H1 (cell line): ENCODE measurements at regions not wholly inside any gene's neighbourhood (a gene's known extent, or its start where the extent isn't known, plus 50 kb on each side); places are given as distances from the start of the nearest gene placed in this dataset.

Experiments used
- CTCF ChIA-PET: fragments of 300-600 bp; sonication (Branson Sonifier 250); formaldehyde crosslinking; loops from one replicate; lab custom pipeline; 2021; ENCODE audit not compliant: partially characterized antibody; lab: Charles Lee
- POLR2A ChIA-PET: fragments of 300-600 bp; sonication (Branson Sonifier 250); formaldehyde crosslinking; loops from one replicate; lab custom pipeline; 2021; ENCODE audit warnings: inconsistent platforms; ENCODE audit not compliant: partially characterized antibody; lab: Charles Lee
- DNase-seq, 2 experiments: peaks; one replicate each; pipeline versions ENCODE4 v3.0.0 to v3.0.0-alpha.2; 2010 to 2022; ENCODE audit warnings: low spot score in 2 of 2, low read depth in 1 of 2, mixed read lengths in 1 of 2
- FAIRE-seq: peaks from 2 replicates; lab custom pipeline; 2011; peaks lifted over from hg19 to GRCh38; lab: Jason Lieb, UNC
- H2AFZ ChIP-seq: 2 replicates; pipeline ENCODE4 v1.8.1; 2012; ENCODE audit warnings: low read length, inconsistent platforms
- H2AK5ac ChIP-seq: 2 replicates; pipeline ENCODE4 v1.6.1; 2013; ENCODE audit warnings: low read depth, low read length
- H2BK120ac ChIP-seq: replicated peaks from 2 replicates; pipeline ENCODE3; 2013; ENCODE audit warnings: low read depth, low read length, inconsistent platforms
- H2BK12ac ChIP-seq: 2 replicates; pipeline ENCODE4 v1.6.1; 2013; ENCODE audit warnings: low read depth, low read length
- H2BK15ac ChIP-seq: 2 replicates; pipeline ENCODE4 v1.6.1; 2013; ENCODE audit warnings: low read length
- H2BK20ac ChIP-seq: 2 replicates; pipeline ENCODE4 v1.6.1; 2013; ENCODE audit warnings: low read length
- H2BK5ac ChIP-seq: 2 replicates; pipeline ENCODE4 v1.6.1; 2013; ENCODE audit warnings: low read depth, low read length
- H3K14ac ChIP-seq: 2 replicates; pipeline ENCODE4 v1.6.1; 2013; ENCODE audit warnings: inconsistent platforms; ENCODE audit not compliant: insufficient read length
- H3K18ac ChIP-seq: 2 replicates; pipeline ENCODE4 v1.6.1; 2013; ENCODE audit warnings: low read length; ENCODE audit errors: extremely low read depth
- H3K23ac ChIP-seq: 2 replicates; pipeline ENCODE4 v1.6.1; 2013; ENCODE audit warnings: inconsistent platforms; ENCODE audit not compliant: insufficient read length
- H3K23me2 ChIP-seq: 2 replicates; pipeline ENCODE4 v1.6.1; 2013; ENCODE audit warnings: low read depth, low read length
- H3K27ac ChIP-seq: 2 replicates; pipeline ENCODE4 v1.6.1; 2011; ENCODE audit warnings: low read depth, low read length, inconsistent platforms
- H3K27me3 ChIP-seq, 4 experiments: replicated peaks in 1 of 4; 1 replicate in 1 of 4; 2 replicates in 3 of 4; pipeline versions ENCODE4 v1.6.1 to v1.8.1; 2011 to 2013; ENCODE audit warnings: low read length in 3 of 4, mild to moderate bottlenecking in 3 of 4, inconsistent platforms in 2 of 4, mixed read lengths in 2 of 4, moderate library complexity in 1 of 4; ENCODE audit not compliant: control insufficient read depth in 3 of 4, insufficient read depth in 3 of 4; ENCODE audit errors: extremely low read depth in 1 of 4
- H3K36me3 ChIP-seq, 4 experiments: 2 replicates each; pipeline versions ENCODE4 v1.6.1 to v1.8.1; 2011 to 2013; ENCODE audit warnings: mild to moderate bottlenecking in 4 of 4, low read length in 3 of 4, moderate library complexity in 2 of 4, control low read depth in 1 of 4, inconsistent platforms in 1 of 4; ENCODE audit not compliant: insufficient read depth in 4 of 4, control insufficient read depth in 2 of 4
- H3K4ac ChIP-seq: replicated peaks from 2 replicates; pipeline ENCODE3; 2013; ENCODE audit warnings: low read length, low read depth, mixed read lengths, inconsistent platforms; ENCODE audit not compliant: insufficient read length
- H3K4me1 ChIP-seq, 4 experiments: replicated peaks in 1 of 4; 1 replicate in 1 of 4; 2 replicates in 3 of 4; pipeline versions ENCODE4 v1.6.1 to v1.8.1; 2011 to 2013; ENCODE audit warnings: low read length in 3 of 4, inconsistent platforms in 2 of 4, mixed read lengths in 1 of 4; ENCODE audit not compliant: insufficient read depth in 4 of 4, control insufficient read depth in 3 of 4
- H3K4me2 ChIP-seq, 2 experiments: 2 replicates each; pipeline versions ENCODE4 v1.6.1 to v1.8.1; 2011 to 2013; ENCODE audit warnings: low read depth in 2 of 2, low read length in 2 of 2, control low read depth in 1 of 2, inconsistent platforms in 1 of 2, mild to moderate bottlenecking in 1 of 2; ENCODE audit not compliant: insufficient read depth in 1 of 2
- H3K4me3 ChIP-seq, 4 experiments: fragments of 200-600, 300-600 bp in 1 of 4; sonication (generic), shearing (Covaris generic), sonication (Bioruptor Twin) in 1 of 4; 2 replicates each; pipeline versions ENCODE4 v1.5.1 to v1.8.1; 2011 to 2016; ENCODE audit warnings: low read length in 4 of 4, low read depth in 3 of 4, control low read depth in 2 of 4, inconsistent platforms in 2 of 4, mild to moderate bottlenecking in 2 of 4, mixed read lengths in 1 of 4, moderate library complexity in 1 of 4; ENCODE audit not compliant: insufficient read depth in 2 of 4; ENCODE audit errors: extremely low read depth in 1 of 4
- H3K56ac ChIP-seq: replicated peaks from 2 replicates; pipeline ENCODE3; 2013; ENCODE audit warnings: low read depth, mild to moderate bottlenecking, mixed read lengths, low read length, inconsistent platforms; ENCODE audit not compliant: insufficient read length
- H3K79me1 ChIP-seq: 2 replicates; pipeline ENCODE4 v1.6.1; 2013; ENCODE audit warnings: low read depth, low read length, control low read depth
- H3K79me2 ChIP-seq, 2 experiments: 2 replicates each; pipeline versions ENCODE4 v1.6.1 to v1.8.1; 2012 to 2013; ENCODE audit warnings: low read length in 2 of 2, mild to moderate bottlenecking in 2 of 2, inconsistent platforms in 1 of 2; ENCODE audit not compliant: insufficient read depth in 2 of 2, control insufficient read depth in 1 of 2
- H3K9ac ChIP-seq, 4 experiments: replicated peaks in 1 of 4; 1 replicate in 1 of 4; 2 replicates in 3 of 4; pipeline versions ENCODE4 v1.6.1 to v1.8.1; 2011 to 2013; ENCODE audit warnings: low read depth in 3 of 4, low read length in 3 of 4, control low read depth in 2 of 4, mild to moderate bottlenecking in 2 of 4, moderate library complexity in 2 of 4, inconsistent platforms in 1 of 4; ENCODE audit errors: extremely low read depth in 1 of 4
- H3K9me3 ChIP-seq, 2 experiments: 2 replicates each; pipeline versions ENCODE4 v1.6.1 to v1.8.1; 2012 to 2013; ENCODE audit warnings: mild to moderate bottlenecking in 2 of 2, moderate library complexity in 2 of 2, control low read depth in 1 of 2, inconsistent platforms in 1 of 2, low read depth in 1 of 2, low read length in 1 of 2, mixed read lengths in 1 of 2; ENCODE audit not compliant: insufficient read depth in 2 of 2
- H4K20me1 ChIP-seq, 2 experiments: replicated peaks in 1 of 2; 2 replicates each; pipeline versions ENCODE3 to v1.8.1; 2011 to 2013; ENCODE audit warnings: inconsistent platforms in 2 of 2, low read length in 2 of 2, mild to moderate bottlenecking in 1 of 2; ENCODE audit not compliant: insufficient read depth in 2 of 2, control insufficient read depth in 1 of 2
- H4K5ac ChIP-seq: 2 replicates; pipeline ENCODE4 v1.6.1; 2013; ENCODE audit warnings: low read length, low read depth, mixed read lengths, inconsistent platforms; ENCODE audit not compliant: insufficient read length
- H4K8ac ChIP-seq: 2 replicates; pipeline ENCODE4 v1.8.0; 2013; ENCODE audit warnings: mild to moderate bottlenecking, moderate library complexity, low read length, inconsistent platforms; ENCODE audit not compliant: insufficient read depth; ENCODE audit errors: extremely low read depth
- H4K91ac ChIP-seq: replicated peaks from 2 replicates; pipeline ENCODE3; 2013; ENCODE audit warnings: low read length, mixed read lengths, inconsistent platforms; ENCODE audit not compliant: insufficient read length
- HDAC6 ChIP-seq: IDR thresholded peaks from one replicate; pipeline ENCODE4 v1.7.1; 2012; ENCODE audit warnings: low read depth, mild to moderate bottlenecking, inconsistent platforms, low read length, moderate library complexity
- KDM1A ChIP-seq: fragments of 200-600, 300-600 bp; sonication (generic); IDR thresholded peaks from 2 replicates; pipeline ENCODE4 v1.7.1; 2016; ENCODE audit warnings: mild to moderate bottlenecking, low read length, borderline replicate concordance
- NRF1 ChIP-seq: IDR thresholded peaks from 2 replicates; pipeline ENCODE4 v1.6.1; 2011; ENCODE audit warnings: mild to moderate bottlenecking, low read depth, low read length, improper control_type of control experiment
- PHF8 ChIP-seq: fragments of 200-600 bp; sonication (generic); conservative IDR thresholded peaks from 2 replicates; pipeline ENCODE4 v1.7.1; 2012; ENCODE audit warnings: low read depth, mild to moderate bottlenecking, inconsistent platforms, low read length, moderate library complexity
- POLR2A ChIP-seq, 2 experiments: IDR thresholded peaks; 1 replicate in 1 of 2; 2 replicates in 1 of 2; pipeline ENCODE4 v1.6.1; 2011; ENCODE audit warnings: low read depth in 2 of 2, low read length in 2 of 2, mild to moderate bottlenecking in 2 of 2; ENCODE audit errors: control extremely low read depth in 1 of 2
- POLR2AphosphoS5 ChIP-seq: IDR thresholded peaks from 2 replicates; pipeline ENCODE4 v1.6.1; 2011; ENCODE audit warnings: low read depth, low read length
- RBBP5 ChIP-seq: IDR thresholded peaks from 2 replicates; pipeline ENCODE4 v1.7.1; 2012; ENCODE audit warnings: low read depth, mild to moderate bottlenecking, inconsistent platforms, low read length, moderate library complexity, borderline replicate concordance
- RNF2 ChIP-seq: fragments of 200-900, 300-1000 bp; sonication (generic); IDR thresholded peaks from 2 replicates; pipeline ENCODE4 v1.7.1; 2016; ENCODE audit warnings: borderline replicate concordance, low read depth, mild to moderate bottlenecking, antibody characterized with exemption, low read length; ENCODE audit not compliant: poor library complexity, severe bottlenecking; ENCODE audit errors: missing control alignments
- SIN3A ChIP-seq, 2 experiments: IDR thresholded peaks in 1 of 2; conservative IDR thresholded peaks in 1 of 2; 2 replicates each; pipeline ENCODE4 v1.6.1; 2011 to 2012; ENCODE audit warnings: low read length in 2 of 2, improper control_type of control experiment in 1 of 2, low read depth in 1 of 2, mild to moderate bottlenecking in 1 of 2
- SRF ChIP-seq: IDR thresholded peaks from 2 replicates; pipeline ENCODE4 v1.6.1; 2011; ENCODE audit warnings: mild to moderate bottlenecking, low read depth, low read length, moderate library complexity
- SUZ12 ChIP-seq: fragments of 200-600 bp; sonication (generic); IDR thresholded peaks from 2 replicates; pipeline ENCODE4 v1.6.1; 2012; ENCODE audit warnings: mild to moderate bottlenecking, inconsistent platforms, low read length, moderate library complexity, mixed read lengths
- TBP ChIP-seq: IDR thresholded peaks from 2 replicates; pipeline ENCODE4 v1.6.1; 2011; ENCODE audit warnings: low read depth, low read length, improper control_type of control experiment
- WGBS, 2 experiments: shearing (Covaris generic) in 1 of 2; methylation state at CpG; one replicate each; pipeline versions ENCODE4 v1.1.6 to v1.1.7; 2013 to 2015; ENCODE audit warnings: low lambda C conversion rate in 2 of 2, mixed read lengths in 2 of 2, inconsistent platforms in 1 of 2, low coverage in 1 of 2, missing lambda C conversion rate in 1 of 2; ENCODE audit not compliant: insufficient replicate concordance in 2 of 2, insufficient coverage in 1 of 2, insufficient read length in 1 of 2; ENCODE audit errors: extremely low coverage in 1 of 2, missing lambda C conversion rate in 1 of 2; 5-methylcytosine and 5-hydroxymethylcytosine counted together

- WGBS, 2 experiments, result 93% methylated on average over 3 of the region's 3 CpGs; no CpG with 5 or more reads in 1 of the 2 experiments
- Histone ChIP-seq H4K8ac (no peak overlapping the region), H3K27me3 (no peaks in the 10 kb centered on the region), H2AK5ac (no peak overlapping the region), H4K91ac (no peak overlapping the region), H3K4me1 (no peaks in the 10 kb centered on the region), H3K79me1 (no peaks in the 10 kb centered on the region), H3K18ac (no peak overlapping the region), H3K4me2 (no peak overlapping the region), H3K14ac (no peak overlapping the region), H3K79me2 (no peaks in the 10 kb centered on the region), H3K4me3 (no peak overlapping the region), H3K9me3 (0 out of 4 replicates have a peak, but pooled peaks cover 0 to 5% of the 10 kb centered on the region in 2 experiments), H4K20me1 (no peaks in the 10 kb centered on the region), H2AFZ (no peak overlapping the region), H3K36me3 (no peaks in the 10 kb centered on the region), H2BK12ac (no peak overlapping the region), H4K5ac (no peak overlapping the region), H2BK15ac (no peak overlapping the region), H3K23me2 (no peaks in the 10 kb centered on the region), H3K9ac (no peak overlapping the region), H2BK120ac (no peak overlapping the region), H2BK20ac (no peak overlapping the region), H3K4ac (no peak overlapping the region), H3K23ac (no peak overlapping the region), H2BK5ac (no peak overlapping the region), H3K56ac (no peak overlapping the region), H3K27ac (no peak overlapping the region)
- DNase-seq, result no peak
- no peak for FAIRE-seq
- POLR2A ChIA-PET, result no interaction called here
- CTCF ChIA-PET, result no interaction called here
- TF ChIP-seq POLR2AphosphoS5 (no peak), SRF (no peak), SUZ12 (no peak), RBBP5 (no peak), POLR2A (IDR thresholded peaks at IDR 0.05; ENCODE audit: control extremely low read depth in 1 of 2, low read depth in 2 of 2, low read length in 2 of 2) (no peak), KDM1A (no peak), HDAC6 (no peak), TBP (no peak), SIN3A (conservative IDR thresholded peaks at IDR 0.05 in 1 of 2, IDR thresholded peaks at IDR 0.05 in 1 of 2; ENCODE audit: low read depth in 1 of 2, low read length in 2 of 2) (no peak), NRF1 (no peak), PHF8 (no peak), RNF2 (no peak)
Observed at GRCh38 chr3:145471976-145472375, 689.0 kb downstream of the PLOD2 start.
